ENCODE measurements at regions not wholly inside any gene's neighbourhood (a gene's known extent, or its start where the extent isn't known, plus 50 kb on each side); places are given as distances from the start of the nearest gene placed in this dataset.

GRCh38 chr5:154588091-154588774 lies 110.2 kb upstream of the HAND1 start:
- no peak for DNase-seq (ENCODE audit: low spot score)

- no peak for DNase-seq (ENCODE audit: low spot score)
These were observed 109.3 kb upstream of the HAND1 start for GRCh38 chr5:154587123-154588026.

GRCh38 chr5:154583671-154584177 lies 105.7 kb upstream of the HAND1 start:
- DNase-seq (ENCODE audit: low spot score) = no peak

GRCh38 chr5:154580422-154580821 lies 102.4 kb upstream of the HAND1 start:
- no peak for DNase-seq (ENCODE audit: low spot score)

- no peak for DNase-seq (ENCODE audit: low spot score)
These were observed 99.4 kb upstream of the HAND1 start for GRCh38 chr5:154577416-154577815.

GRCh38 chr5:154576429-154576806 lies 98.4 kb upstream of the HAND1 start:
- DNase-seq (ENCODE audit: low spot score) = no peak

- no peak for DNase-seq (ENCODE audit: low spot score)
These were observed 97.8 kb upstream of the HAND1 start for GRCh38 chr5:154575546-154576428.

- DNase-seq (ENCODE audit: low spot score) = no peak
These were observed 95.0 kb upstream of the HAND1 start for GRCh38 chr5:154573011-154573410.

- no peak for DNase-seq (ENCODE audit: low spot score)
These were observed 93.5 kb upstream of the HAND1 start for GRCh38 chr5:154571325-154572035.

- DNase-seq (ENCODE audit: low spot score) = no peak
These were observed 92.7 kb upstream of the HAND1 start for GRCh38 chr5:154570572-154571324.

- DNase-seq (ENCODE audit: low spot score) = no peak
These were observed 90.6 kb upstream of the HAND1 start for GRCh38 chr5:154568589-154568988.

GRCh38 chr5:154567155-154567554 lies 89.1 kb upstream of the HAND1 start:
- DNase-seq (ENCODE audit: low spot score) = no peak

GRCh38 chr5:154566146-154566680 lies 88.2 kb upstream of the HAND1 start:
- DNase-seq (ENCODE audit: low spot score) = no peak

- DNase-seq (ENCODE audit: low spot score) = no peak
These were observed 87.1 kb upstream of the HAND1 start for GRCh38 chr5:154565123-154565522.

- no peak for DNase-seq (ENCODE audit: low spot score)
These were observed 84.3 kb upstream of the HAND1 start for GRCh38 chr5:154562244-154562880.

- no peak for DNase-seq (ENCODE audit: low spot score)
These were observed 81.6 kb upstream of the HAND1 start for GRCh38 chr5:154559398-154560276.

GRCh38 chr5:154557548-154557947 lies 79.5 kb upstream of the HAND1 start:
- DNase-seq (ENCODE audit: low spot score) = no peak

GRCh38 chr5:154547551-154547950 lies 69.5 kb upstream of the HAND1 start:
- DNase-seq (ENCODE audit: low spot score) = no peak

- DNase-seq (ENCODE audit: low spot score) = no peak
These were observed 68.7 kb upstream of the HAND1 start for GRCh38 chr5:154546719-154547118.
